ENCODE measurements at regions not wholly inside any gene's neighbourhood (a gene's known extent, or its start where the extent isn't known, plus 50 kb on each side); places are given as distances from the start of the nearest gene placed in this dataset.

DNA sequence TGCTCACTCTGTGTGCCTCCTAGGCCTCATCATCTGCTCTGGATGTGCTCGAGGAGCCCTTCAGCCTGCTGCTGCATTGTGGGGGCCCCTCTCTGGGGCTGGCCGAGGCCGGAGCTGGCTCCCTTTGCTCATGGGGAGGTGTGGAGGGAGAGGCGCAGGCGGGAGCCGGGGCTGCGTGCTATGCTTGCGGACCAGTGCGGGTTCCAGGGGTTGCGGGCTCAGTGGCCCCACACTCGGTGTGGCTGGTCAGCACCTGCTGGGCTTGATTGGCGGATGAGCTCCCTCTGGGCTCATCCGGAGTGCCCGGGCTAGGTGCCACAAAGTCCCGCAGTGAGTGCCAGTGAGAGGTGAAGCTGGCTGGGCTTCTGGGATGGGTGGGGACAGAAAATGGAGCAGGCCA is 264.2 kb downstream of the SI start:
- Histone ChIP-seq H3K4me2 (replicated peaks; ENCODE audit: extremely low read depth, low read length, poor library complexity, severe bottlenecking) (no peak overlapping the region), H4K20me1 (ENCODE audit: insufficient read depth, low read length) (no peaks in the 10 kb centered on the region), H3K36me3 (replicated peaks in 1 of 2; ENCODE audit: control insufficient read depth in 1 of 2, insufficient read depth in 2 of 2, low read length in 2 of 2) (no peaks in the 10 kb centered on the region), H3K9ac (ENCODE audit: insufficient read depth, low read length, poor library complexity, severe bottlenecking) (no peak overlapping the region), H3K27ac (ENCODE audit: low read depth in 1 of 2, low read length in 2 of 2) (no peak overlapping the region), H3K27me3 (ENCODE audit: control insufficient read depth in 2 of 2, insufficient read depth in 2 of 2, low read length in 2 of 2) (no peaks in the 10 kb centered on the region), H3K79me2 (ENCODE audit: insufficient read depth, low read length) (no peaks in the 10 kb centered on the region), H3K4me3 (replicated peaks in 1 of 3; ENCODE audit: low read depth in 2 of 3, low read length in 3 of 3) (no peak overlapping the region), H2AFZ (ENCODE audit: insufficient read depth, low read depth, low read length, poor library complexity, severe bottlenecking) (no peak overlapping the region), H3K4me1 (ENCODE audit: control insufficient read depth in 1 of 2, insufficient read depth in 2 of 2, low read length in 2 of 2) (no peaks in the 10 kb centered on the region), H3K9me3 (replicated peaks in 1 of 2; ENCODE audit: control insufficient read depth in 1 of 2, insufficient read depth in 1 of 2, low read length in 2 of 2) (peaks cover 6 to 26% of the 10 kb centered on the region in 2 donors)
- Mint-ChIP-seq H3K27ac (no peak overlapping the region), H3K4me3 (no peak overlapping the region), H3K9me3 (peaks cover 5 to 26% (median 12%) of the 10 kb centered on the region in 7 donors), H3K4me1 (no peaks in the 10 kb centered on the region), H3K27me3 (ENCODE audit: low read depth in 3 of 3) (peaks cover 0 to 1% (median 0%) of the 10 kb centered on the region in 3 donors), H3K36me3 (no peaks in the 10 kb centered on the region)
- WGBS (ENCODE audit: insufficient coverage): 90% methylated on average over 15 of the region's 15 CpGs
- DNase-seq: no peak
- intact Hi-C loops (cut with micrococcal nuclease): no loop called here
- no peak for TF ChIP-seq CTCF (IDR thresholded peaks at IDR 0.05)

DNA sequence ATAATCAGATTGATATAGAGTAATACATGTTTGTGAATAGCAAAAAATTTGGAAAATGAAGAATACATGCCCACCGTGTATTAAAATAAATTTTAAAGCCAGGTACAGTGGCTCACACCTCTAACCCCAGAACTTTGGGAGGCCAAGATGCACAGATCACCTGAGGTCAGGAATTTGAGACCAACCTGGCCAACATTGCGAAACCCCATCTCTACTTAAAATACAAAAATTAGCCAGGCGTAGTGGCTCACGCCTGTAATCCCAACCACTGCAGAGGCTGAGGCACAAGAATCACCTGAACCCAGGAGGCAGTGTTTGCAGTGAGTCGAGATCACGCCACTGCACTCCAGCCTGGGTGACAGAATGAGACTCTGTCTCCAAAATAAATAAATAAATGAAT is 266.3 kb downstream of the SI start:
- H3K36me3 ChIP-seq (replicated peaks in 1 of 2; ENCODE audit: control insufficient read depth in 1 of 2, insufficient read depth in 2 of 2, low read length in 2 of 2): no peaks in the 10 kb centered on the region
- Mint-ChIP-seq H3K27me3 (ENCODE audit: low read depth in 3 of 3) (peaks cover 0 to 1% (median 0%) of the 10 kb centered on the region in 3 donors), H3K4me3 (no peak overlapping the region), H3K9me3 (peaks cover 2 to 11% (median 7%) of the 10 kb centered on the region in 7 donors), H3K4me1 (no peaks in the 10 kb centered on the region), H3K27ac (no peak overlapping the region), H3K36me3 (no peaks in the 10 kb centered on the region)
- no peaks in the 10 kb centered on the region for H3K79me2 ChIP-seq (ENCODE audit: insufficient read depth, low read length)
- no peak for TF ChIP-seq CTCF (IDR thresholded peaks at IDR 0.05)
- WGBS (ENCODE audit: insufficient coverage): no CpG with 5 or more reads among the region's 6 CpGs
- DNase-seq: no peak
- no peak overlapping the region for H3K4me2 ChIP-seq (replicated peaks; ENCODE audit: extremely low read depth, low read length, poor library complexity, severe bottlenecking)
- no peaks in the 10 kb centered on the region for H3K4me1 ChIP-seq (ENCODE audit: control insufficient read depth in 1 of 2, insufficient read depth in 2 of 2, low read length in 2 of 2)
- no peaks in the 10 kb centered on the region for H3K27me3 ChIP-seq (ENCODE audit: control insufficient read depth in 2 of 2, insufficient read depth in 2 of 2, low read length in 2 of 2)
- H2AFZ ChIP-seq (ENCODE audit: insufficient read depth, low read depth, low read length, poor library complexity, severe bottlenecking): no peak overlapping the region
- H3K27ac ChIP-seq (ENCODE audit: low read depth in 1 of 2, low read length in 2 of 2): no peak overlapping the region
- H4K20me1 ChIP-seq (ENCODE audit: insufficient read depth, low read length): no peaks in the 10 kb centered on the region
- H3K9me3 ChIP-seq (replicated peaks in 1 of 2; ENCODE audit: control insufficient read depth in 1 of 2, insufficient read depth in 1 of 2, low read length in 2 of 2): peaks cover 6 to 15% of the 10 kb centered on the region in 2 donors
- no peak overlapping the region for H3K9ac ChIP-seq (ENCODE audit: insufficient read depth, low read length, poor library complexity, severe bottlenecking)
- H3K4me3 ChIP-seq (replicated peaks in 1 of 3; ENCODE audit: low read depth in 2 of 3, low read length in 3 of 3): no peak overlapping the region
- intact Hi-C loops (cut with micrococcal nuclease): no loop called here

All from CD14-positive monocyte (primary cell).